Medulla oblongata (tissue), 1 donor: ENCODE measurements at regions not wholly inside any gene's neighbourhood (a gene's known extent, or its start where the extent isn't known, plus 50 kb on each side); places are given as distances from the start of the nearest gene placed in this dataset.

Experiments
- DNase-seq: peaks from one replicate; pipeline ENCODE4 v3.0.0-alpha.2; 2015; ENCODE audit errors: extremely low spot score

DNA sequence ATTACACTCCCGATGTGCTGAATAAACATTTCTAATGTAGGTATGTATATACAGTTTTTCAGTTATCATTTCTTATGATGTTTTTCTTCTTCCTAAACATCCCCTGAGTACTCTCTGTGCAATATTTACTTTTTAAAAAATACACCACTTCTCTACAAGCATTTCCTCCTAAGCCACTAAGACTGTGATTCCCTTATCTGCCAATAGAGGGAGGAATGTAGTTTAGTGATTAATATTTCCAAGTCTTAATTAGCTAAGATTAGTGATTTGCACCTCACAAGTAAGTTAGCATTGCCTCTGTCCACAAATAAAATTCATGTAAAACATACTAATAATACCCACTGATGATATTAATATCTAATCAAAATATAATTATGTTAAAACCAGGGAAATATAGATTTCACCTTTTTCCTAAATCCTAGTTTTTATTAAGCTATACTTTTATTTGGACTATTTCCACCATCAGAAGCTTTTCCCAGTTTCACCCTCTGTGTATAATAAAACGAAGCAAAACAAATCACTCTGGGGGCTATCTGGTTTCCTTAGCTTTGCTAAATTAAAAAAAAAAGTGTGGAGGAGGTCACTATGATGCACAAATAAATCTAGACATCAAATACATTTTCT is 909.1 kb downstream of the FAT4 start:
- DNase-seq: peak; percentile 17

DNA sequence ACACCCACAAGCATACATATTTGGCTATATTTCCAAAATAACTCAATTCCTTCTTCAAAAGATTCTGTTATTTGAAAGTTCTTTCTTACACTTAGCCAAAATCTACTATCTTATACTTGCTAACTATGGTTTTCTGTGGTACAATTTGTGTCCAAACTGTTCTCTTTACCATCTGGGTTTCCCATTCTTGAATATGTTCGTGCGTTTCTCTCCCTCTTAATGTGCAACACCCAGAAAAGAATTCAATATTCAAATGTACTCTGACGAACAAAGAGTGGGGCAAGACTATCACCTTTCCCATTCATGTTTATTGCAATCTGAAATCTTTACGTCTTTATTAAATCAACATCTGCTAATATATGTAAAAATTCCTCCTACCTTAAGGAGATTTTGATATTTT is 912.7 kb downstream of the FAT4 start:
- DNase-seq: no peak

DNA sequence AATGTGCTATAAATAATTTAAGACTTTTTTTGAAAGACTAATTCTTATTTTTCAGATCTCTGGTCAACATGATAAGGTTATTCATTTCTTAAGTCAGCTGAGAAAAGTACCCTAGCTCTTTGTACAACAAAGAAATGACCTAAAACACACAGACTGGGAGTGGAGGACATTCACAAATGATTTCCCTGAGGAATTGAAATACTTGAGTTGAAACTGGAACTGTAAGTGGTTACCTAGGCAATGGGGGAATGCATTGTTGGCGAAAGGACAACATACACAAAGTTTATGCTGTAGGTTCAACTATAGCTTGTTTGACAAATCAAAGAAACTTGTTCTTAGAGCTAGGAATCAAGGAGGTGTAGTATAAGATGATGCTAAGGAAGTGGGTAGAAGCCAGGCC is 915.5 kb downstream of the FAT4 start:
- DNase-seq: no peak

DNA sequence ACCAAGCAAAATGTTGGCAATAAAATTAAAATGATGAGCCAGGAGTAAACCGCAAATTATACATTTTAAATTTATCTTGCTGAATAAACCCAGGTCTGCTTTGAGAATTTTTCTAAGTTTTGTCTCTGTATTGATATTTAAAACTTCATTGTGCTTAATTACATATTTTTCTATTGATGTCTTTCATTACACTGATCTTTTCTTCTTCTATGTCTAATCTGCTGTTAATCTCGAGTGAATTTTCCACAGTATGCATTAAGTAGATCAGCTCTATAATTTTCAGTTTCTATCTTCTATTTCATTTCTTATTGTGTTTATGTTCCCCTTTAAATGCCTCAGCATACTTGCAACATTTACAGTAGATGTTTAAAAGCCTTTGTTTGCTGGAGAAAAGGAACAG is 918.7 kb downstream of the FAT4 start:
- DNase-seq: no peak

DNA sequence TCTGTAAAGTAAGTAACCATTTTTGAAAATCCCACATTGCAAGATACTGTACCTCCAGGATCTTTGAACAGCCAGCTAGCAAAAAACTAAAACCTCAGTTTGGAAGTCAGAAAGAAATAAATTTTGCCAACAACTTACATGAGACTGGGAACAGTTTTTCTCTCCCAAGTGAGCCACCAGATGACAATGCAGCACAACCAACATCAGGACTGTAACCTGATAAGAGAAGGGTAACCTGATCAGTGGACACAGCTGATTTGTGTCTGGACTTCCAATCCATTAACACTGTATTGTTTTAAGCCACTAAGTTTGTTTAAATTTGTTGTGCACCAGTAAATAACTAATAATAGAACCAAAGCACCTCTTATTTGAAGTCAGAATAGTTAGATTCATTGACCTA is 923.3 kb downstream of the FAT4 start:
- no peak for DNase-seq

DNA sequence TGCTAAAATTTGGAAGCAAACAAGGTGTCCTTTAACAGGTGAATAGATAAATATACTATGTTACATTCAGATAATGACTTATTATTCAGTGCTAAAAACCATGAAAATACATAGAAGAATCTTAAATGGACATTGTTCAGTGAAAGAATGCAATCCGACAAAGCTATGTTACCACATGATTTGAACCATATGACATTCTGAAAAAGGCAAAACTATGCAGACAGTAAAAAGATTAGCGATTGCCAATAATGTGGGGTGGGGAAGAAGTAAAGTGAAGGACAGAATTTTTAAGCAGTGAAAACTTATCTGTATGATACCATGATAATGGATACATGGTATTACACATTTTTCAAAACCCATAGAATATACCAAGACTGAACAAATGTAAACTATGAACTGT is 926.9 kb downstream of the FAT4 start:
- no peak for DNase-seq

DNA sequence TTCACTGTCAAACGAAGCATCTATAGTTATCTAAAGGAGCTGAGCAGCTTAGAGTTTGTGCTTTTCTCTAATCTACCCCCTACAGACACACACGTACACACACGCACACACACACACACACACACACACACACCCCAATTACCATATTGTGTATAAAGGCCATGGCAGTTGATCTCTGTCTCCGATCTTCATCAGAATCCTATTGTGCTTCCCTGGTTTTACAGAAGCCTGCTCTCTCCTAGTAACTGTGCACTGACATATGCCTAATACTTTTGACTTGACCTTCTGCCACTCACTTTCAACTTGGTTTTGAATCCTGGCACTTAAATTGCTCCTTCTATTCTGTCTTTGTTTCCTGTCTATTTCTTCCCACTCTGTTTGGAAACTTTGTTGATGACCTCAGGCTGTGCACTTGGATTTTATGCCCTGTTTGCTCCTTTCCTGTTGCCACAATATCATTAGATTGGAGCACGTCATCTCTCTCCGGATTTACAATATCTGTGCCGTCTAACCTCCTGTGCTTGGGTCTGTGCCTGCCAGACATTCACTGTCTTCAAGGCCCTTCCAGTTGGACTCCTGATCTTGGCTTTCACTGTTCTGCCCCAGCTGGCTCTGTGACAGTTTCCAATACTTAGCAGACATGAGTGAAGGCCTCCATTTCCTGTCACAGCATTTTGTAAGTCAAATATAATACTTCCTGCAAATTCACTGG is 928.1 kb downstream of the FAT4 start:
- no peak for DNase-seq

DNA sequence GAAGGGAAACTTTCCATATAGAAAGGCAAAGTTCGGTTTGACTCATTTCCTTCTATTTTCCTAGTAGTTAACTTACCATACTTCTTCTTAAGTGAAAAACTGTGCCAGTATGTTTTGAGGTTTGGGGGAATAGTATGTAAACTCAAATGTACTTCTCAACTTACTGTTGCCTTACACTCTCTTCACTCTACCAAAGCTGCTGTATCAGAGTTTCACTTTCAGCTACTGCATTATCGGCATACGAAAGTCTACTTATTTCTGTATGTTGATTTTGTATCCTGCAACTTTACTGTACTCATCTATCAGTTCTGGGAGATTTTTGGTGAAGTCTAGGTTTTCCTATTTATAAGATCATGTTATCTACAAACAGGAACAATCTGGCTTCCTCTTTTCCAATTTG is 932.7 kb downstream of the FAT4 start:
- DNase-seq: no peak

DNA sequence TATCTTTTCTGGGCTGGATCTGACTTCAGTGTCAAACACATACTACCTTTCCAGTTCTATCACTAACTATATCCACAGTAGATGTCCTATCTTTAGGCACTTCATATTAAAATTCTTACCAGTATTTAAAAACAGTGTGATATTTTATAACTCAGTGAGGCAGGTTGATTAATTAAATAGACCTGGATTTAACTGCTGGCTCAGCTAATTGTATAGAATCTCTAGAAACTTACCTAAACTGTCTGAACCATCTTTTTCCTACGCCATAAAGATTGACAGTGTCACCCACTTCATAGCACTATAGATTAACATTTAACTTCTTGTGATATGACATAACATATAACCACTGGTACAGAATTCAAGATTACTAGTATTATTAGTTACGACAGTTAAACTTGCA is 935.3 kb downstream of the FAT4 start:
- DNase-seq: no peak

DNA sequence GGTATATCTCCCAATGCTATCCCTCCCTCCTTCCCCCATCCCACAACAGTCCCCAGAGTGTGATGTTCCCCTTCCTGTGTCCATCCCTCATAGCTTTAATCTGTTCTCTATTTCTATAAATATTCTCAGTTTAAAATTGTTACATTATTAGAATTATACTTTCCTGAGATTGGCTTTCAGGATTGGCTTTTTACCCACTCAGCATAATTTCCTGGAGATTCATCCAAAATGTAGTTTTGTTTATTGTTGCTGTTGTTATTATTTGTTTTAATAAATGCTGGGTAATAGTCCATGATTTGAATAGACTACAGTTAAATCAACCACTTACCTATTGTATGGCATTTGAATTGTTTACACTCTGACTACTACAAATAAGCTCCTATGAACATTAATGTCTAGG is 936.4 kb downstream of the FAT4 start:
- no peak for DNase-seq

DNA sequence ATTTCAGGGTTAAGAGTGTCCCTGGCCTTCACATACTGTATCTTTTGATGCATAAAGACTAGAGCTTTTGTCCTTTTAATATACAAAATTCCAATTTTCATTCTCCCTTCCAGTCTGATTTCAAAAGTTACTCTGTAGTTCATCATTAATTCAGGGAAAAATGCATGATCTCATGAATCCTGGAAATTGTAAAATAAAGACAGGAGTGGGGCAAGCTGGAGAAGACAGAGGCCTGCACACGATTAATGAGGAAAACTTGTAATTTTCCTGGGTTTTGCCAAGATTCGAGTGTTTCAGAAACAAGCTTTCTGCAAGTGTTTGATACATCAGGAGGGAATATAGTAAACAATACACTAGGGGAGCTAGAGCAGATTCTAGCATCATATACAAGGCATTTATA is 947.9 kb downstream of the FAT4 start:
- no peak for DNase-seq

DNA sequence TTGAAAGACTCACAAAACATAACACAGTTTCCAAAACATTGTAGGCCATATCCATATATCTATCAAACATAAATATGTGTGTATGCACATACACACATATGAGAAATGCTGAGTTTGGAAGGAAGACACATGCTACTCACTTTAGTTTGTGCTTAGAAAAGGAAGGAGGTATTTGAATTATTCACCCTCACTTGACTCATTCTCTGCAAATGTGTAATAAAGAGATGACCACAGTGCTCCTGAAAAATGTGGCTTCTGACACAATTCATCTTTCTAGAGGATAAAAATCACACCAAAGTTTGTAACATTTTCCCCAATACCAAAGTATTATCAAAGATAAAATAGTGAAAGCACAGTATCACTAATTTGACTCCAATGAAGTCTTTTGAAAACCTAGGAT is 950.1 kb downstream of the FAT4 start:
- no peak for DNase-seq

DNA sequence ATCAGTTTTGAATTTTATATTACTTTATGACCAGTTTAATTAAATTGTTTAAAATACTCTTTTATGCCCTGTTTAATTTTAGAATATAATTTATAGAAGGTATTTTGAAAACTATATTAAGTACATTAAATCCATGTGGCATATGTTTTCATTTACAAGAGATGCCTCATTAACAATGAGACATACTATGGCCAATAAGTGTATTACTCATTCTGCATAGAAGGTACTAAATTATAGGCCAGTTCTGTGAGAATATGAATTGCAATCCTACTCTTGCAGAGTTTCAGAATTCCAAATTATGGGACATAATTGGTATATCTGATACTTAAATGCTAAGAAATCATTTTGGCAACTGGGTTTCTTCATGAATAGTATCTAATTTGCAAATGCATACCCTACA is 951.1 kb downstream of the FAT4 start:
- DNase-seq: no peak

DNA sequence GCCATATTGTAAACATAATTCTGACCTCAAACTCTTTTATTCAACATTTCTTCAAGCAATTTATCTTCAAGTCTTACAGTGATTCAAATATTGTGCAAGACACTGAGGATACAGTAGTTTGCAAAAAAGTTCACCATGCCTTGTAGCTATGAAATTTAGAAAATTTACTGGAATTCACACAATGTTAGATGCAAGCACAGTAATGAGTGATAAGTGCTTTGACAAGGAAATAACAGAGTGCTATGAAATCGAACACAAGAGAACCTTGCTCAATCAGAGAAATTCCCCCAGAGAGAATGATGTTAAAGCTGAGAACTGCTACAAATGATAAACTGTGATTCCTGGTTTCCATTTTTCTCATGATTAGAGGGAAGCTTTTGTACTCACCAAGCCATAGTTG is 952.9 kb downstream of the FAT4 start:
- no peak for DNase-seq

DNA sequence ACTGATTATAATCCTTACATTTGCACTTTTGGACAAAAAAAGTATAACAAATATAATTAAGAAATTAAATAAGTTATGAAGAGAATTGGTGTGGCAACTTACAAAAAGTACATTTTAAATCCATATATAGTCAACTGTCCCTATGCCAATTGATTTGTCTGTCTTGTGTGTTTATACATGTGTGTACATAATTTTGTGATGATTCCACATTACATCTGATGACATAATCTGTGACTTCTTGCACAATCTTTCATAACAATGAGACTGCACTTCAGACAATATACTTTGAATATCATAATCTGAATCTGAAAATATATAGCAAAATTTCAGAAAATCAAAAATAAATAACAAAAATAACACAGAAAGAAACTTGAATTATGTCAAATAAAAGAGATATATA is 953.4 kb downstream of the FAT4 start:
- no peak for DNase-seq

DNA sequence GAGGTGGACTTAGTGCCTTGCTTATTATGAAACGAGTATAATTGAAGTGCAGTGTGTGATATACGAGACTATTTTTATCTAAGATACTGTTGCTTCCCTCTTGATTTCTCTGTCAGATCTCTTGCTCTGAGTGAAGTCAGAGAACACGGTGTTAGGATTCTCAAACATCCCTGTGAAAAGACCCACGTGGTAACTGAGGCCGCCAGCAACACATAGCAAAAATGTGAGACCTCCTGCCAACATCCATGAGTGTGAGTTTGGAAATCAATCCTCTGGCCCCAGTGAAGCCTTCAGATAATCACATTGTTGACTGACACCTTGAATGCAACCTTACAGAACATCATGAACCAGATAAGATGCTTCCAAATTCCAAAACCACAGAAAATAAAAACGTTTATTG is 954.4 kb downstream of the FAT4 start:
- DNase-seq: no peak

DNA sequence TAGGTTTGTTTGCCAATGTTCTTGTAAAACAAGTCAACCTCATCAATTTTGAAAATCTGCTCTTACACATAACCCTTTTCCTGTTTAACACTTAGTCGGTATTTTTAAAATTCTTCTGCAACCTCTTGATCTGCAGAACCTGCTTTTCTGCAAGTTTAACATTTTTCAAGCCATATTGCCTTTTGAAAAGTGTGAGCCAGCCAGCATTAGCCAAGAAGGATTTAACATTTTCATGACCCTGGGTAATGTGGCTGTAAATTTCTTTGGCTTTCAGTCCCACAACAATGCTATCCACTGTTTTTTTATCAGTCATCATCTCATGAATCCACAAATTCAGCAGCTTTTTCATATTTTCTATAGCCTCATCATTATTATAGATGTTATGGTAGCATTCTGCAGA is 956.5 kb downstream of the FAT4 start:
- DNase-seq: no peak

DNA sequence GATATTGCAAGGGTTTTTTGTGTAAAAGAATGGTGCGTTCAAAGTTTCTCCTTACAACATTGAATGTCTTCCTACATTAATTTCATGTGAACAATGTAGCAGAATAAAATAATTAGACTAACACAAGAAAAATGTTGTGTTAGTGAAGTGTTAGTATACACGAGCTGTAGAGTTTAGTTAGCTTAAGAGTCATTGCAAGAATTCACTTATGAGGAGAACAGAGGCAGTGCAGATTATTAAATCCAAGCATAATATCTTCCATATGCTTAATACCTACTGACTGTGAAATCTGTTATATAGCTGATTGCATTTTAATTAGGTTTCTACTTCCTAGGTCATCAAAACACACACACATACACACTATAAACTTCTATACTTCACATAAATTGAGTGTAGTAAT is 959.0 kb downstream of the FAT4 start:
- DNase-seq: no peak

DNA sequence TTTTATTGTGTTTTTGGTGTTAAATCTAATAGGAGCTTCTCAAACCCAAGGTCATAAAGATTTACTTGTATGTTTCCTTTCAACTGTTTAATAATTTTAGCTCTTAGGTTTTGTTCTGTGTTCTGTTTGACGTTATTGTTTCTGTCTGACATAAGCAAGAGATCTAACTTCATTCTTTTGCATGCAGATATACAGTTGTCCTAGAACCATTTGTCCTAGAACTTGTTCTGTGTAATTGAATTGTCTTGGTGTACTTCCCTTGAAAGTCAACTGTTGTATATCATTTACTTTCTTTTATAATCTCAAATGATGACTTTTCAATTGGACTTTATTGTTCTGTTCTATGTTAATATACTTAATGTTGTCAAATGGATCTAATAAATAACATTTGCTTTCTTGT is 977.1 kb downstream of the FAT4 start:
- DNase-seq: no peak

DNA sequence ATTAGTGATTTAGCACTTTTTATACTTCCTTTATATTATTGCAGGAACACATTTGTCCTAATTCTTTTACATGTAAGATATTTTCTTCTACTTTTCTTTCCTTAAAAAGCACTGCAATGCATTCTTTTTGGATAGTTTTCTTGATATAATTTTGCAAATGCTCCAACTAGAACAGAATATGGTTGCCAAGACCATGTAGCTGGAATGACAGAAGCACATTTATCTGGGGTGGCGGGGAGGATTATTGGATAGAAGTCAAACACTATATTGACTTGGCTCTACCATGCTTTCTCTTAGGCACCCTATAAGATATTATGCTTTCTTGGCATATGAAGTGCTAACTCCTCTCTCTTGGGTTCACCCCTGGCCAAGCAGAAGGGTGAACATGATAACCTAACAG is 983.5 kb downstream of the FAT4 start:
- DNase-seq: no peak

DNA sequence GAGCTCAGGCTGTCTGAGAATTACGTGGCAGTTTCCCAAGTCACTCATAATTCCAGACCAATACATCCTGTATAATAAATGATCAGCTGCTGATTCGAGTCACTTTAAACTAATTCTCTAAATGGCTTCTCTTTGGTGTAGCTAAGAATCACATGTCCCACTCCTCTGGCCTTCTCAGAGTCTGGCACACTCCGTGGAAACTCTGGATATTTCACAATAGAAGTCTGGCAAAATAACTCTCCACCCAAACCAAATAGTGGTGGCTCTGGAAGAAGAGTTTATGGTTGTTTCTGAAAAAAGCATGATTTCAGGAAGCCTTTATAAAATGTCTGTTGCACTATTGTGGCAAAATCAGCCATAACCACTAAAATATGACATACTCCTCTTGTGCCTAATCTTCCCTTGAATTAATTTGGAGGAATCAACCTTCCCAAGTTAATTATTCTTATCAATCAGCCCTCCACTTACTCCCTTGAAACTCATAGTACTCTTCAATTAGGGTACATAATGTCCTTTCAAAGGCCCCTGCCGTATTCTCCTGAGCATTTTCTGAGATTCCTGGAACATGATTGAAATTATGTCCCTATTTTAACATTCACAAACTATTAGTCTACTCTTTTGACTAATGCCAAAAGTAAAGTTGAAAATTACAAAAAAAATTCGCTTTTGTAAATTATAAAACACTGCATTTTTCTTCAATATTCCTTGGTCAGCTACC is 991.6 kb downstream of the FAT4 start:
- peak; percentile 16 for DNase-seq

DNA sequence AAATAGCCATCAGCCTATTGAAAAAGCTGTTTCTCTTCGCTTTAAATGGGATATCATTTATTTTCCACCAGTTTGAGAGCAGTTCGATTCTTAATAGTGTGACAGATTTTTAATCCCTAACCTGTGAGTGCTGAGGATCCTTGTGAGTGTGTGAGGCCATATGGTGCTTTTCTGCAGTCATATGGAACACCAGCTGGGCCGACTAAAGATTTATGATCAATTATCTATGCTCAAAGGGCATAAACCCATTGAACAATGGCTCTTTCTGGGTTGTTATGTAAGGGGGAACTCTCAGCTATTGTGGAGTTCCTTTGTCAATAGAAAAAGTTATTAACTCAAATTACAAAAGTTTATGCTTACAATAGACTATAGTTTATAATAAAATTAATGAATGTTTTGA is 1003.6 kb downstream of the FAT4 start:
- DNase-seq: no peak

DNA sequence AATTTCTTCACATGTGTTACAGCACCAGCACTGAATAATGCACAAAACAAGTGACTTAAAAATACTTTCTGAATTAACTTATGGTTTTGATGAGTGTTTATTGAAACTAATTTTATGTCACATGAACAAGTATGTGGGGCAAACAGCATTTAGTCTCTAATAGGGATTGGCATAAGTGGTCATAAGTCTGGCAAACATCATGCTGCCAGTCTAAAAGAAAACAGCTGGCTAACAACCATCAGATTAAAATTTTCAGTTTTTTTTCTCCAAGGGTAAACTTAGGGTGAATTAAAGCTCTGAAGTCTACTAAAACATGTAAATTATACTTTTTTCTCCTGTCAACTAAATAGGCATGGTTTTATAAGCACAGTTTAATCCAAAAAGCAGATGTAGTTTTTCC is 1014.2 kb downstream of the FAT4 start:
- DNase-seq: no peak
